Panc1 (cell line): ENCODE measurements at regions not wholly inside any gene's neighbourhood (a gene's known extent, or its start where the extent isn't known, plus 50 kb on each side); places are given as distances from the start of the nearest gene placed in this dataset.

ENCODE experiments used
- ATAC-seq: fragments of 200-7000 bp; cut with Tn5 transposase; 2 replicates; pipeline ENCODE4 v1.9.1; 2020; ENCODE audit warnings: mild to moderate bottlenecking, moderate library complexity
- BruUV-seq: library from RNA; stranded (reverse); fragments of 400-500 nt; replicated peaks from 2 replicates; lab custom pipeline; 2021; lab: Mats Ljungman, UMichigan
- CTCF ChIA-PET: fragments of 300-600 bp; sonication (Branson Sonifier 250); formaldehyde crosslinking; loops from one replicate; lab custom pipeline; 2022; ENCODE audit warnings: antibody characterized with exemption; lab: Charles Lee
- POLR2A ChIA-PET: fragments of 300-600 bp; sonication (Branson Sonifier 250); formaldehyde crosslinking; loops from one replicate; lab custom pipeline; 2022; ENCODE audit warnings: antibody characterized with exemption; lab: Charles Lee
- DNase-seq: peaks from one replicate; pipeline ENCODE4 v3.0.0-alpha.2; 2010; ENCODE audit warnings: low read depth, low spot score
- H3K27ac ChIP-seq: 2 replicates; pipeline ENCODE4 v1.5.1; 2011; ENCODE audit warnings: mild to moderate bottlenecking, low read length, inconsistent platforms
- H3K27me3 ChIP-seq: fragments of 200-500 bp; sonication (Bioruptor generic); 2 replicates; pipeline ENCODE4 v1.6.0; 2014; ENCODE audit warnings: low read length, inconsistent platforms; ENCODE audit not compliant: control insufficient read depth, insufficient read depth
- H3K36me3 ChIP-seq: fragments of 200-500 bp; sonication (Bioruptor generic); 2 replicates; pipeline ENCODE4 v1.5.1; 2014; ENCODE audit warnings: inconsistent platforms, mild to moderate bottlenecking, low read length, moderate library complexity; ENCODE audit not compliant: control insufficient read depth, insufficient read depth
- H3K4me1 ChIP-seq: 2 replicates; pipeline ENCODE4 v1.5.1; 2011; ENCODE audit warnings: inconsistent platforms, mild to moderate bottlenecking, low read length, moderate library complexity; ENCODE audit not compliant: control insufficient read depth, insufficient read depth
- H3K4me3 ChIP-seq, 2 experiments: 2 replicates each; pipeline ENCODE4 v1.5.1; 2011 to 2012; ENCODE audit warnings: low read depth in 2 of 2, low read length in 2 of 2, mild to moderate bottlenecking in 2 of 2, inconsistent platforms in 1 of 2, moderate library complexity in 1 of 2
- H3K9me3 ChIP-seq: fragments of 200-500 bp; sonication (Bioruptor generic); 2 replicates; pipeline ENCODE4 v1.5.1; 2014; ENCODE audit warnings: low read depth, mild to moderate bottlenecking, inconsistent platforms, low read length, moderate library complexity; ENCODE audit not compliant: control insufficient read depth, insufficient read depth
- CTCF ChIP-seq: fragments of 450-650 bp; IDR thresholded peaks from 2 replicates; pipeline ENCODE4 v1.5.1; 2017; ENCODE audit warnings: mild to moderate bottlenecking
- POLR2AphosphoS5 ChIP-seq: IDR thresholded peaks from 2 replicates; pipeline ENCODE4 v1.6.1; 2012; ENCODE audit warnings: mild to moderate bottlenecking, low read depth, low read length, moderate library complexity
- REST ChIP-seq, 2 experiments: IDR thresholded peaks; 2 replicates each; pipeline ENCODE4 v1.6.1; 2011 to 2012; ENCODE audit warnings: low read depth in 2 of 2, control low read depth in 1 of 2, low read length in 1 of 2, mild to moderate bottlenecking in 1 of 2, moderate library complexity in 1 of 2; ENCODE audit not compliant: insufficient read depth in 1 of 2
- SIN3A ChIP-seq: IDR thresholded peaks from 2 replicates; pipeline ENCODE4 v1.6.1; 2012; ENCODE audit warnings: low read depth, mild to moderate bottlenecking, low read length, moderate library complexity, borderline replicate concordance; ENCODE audit not compliant: insufficient read depth
- TCF7L2 ChIP-seq: IDR thresholded peaks from 2 replicates; pipeline ENCODE4 v1.6.1; 2011; ENCODE audit warnings: mild to moderate bottlenecking, low read depth, low read length, inconsistent platforms
- in situ Hi-C: cut with HindIII; loops from 2 replicates; pipeline ENCODE4 v1.10.0; 2016; ENCODE audit warnings: low sequenced_read_pairs, low pct_unique_long_range_greater_than_20kb
- intact Hi-C: fragments of 100-400 bp; cut with micrococcal nuclease; formaldehyde crosslinking; loops from one replicate; pipeline ENCODE4 v1.10.0; 2022; ENCODE audit not compliant: unreplicated experiment

DNA sequence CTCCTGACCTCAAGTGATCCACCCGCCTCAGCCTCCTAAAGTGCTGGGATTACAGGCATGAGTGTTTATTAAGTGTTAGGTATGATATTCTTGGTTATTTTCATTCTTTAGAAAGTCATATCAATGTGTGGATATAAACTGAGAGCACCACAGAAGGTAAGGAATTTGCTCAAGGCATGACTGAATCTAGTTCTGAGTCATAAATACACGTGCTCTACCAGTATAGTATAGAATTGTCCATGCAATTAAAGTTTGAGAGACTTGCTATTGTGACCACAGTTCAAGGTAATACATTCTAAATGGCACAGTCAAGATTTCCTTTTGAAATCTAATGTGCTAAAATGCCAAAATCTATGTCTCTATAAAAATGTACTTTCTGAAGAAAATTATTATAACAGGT, 401.1 kb upstream of the CHRM3 start:
- Histone ChIP-seq H3K4me3 (no peak overlapping the region), H3K27ac (no peak overlapping the region), H3K27me3 (no peaks in the 10 kb centered on the region), H3K9me3 (no peaks in the 10 kb centered on the region), H3K36me3 (no peaks in the 10 kb centered on the region), H3K4me1 (no peaks in the 10 kb centered on the region)
- intact Hi-C loops (no loop called here), in situ Hi-C loops (no loop called here)
- TF ChIP-seq TCF7L2 (no peak), CTCF (no peak), POLR2AphosphoS5 (no peak), REST (IDR thresholded peaks at IDR 0.05; ENCODE audit: insufficient read depth in 1 of 2, low read depth in 2 of 2, low read length in 1 of 2) (no peak), SIN3A (no peak)
- no TSS peak for BruUV-seq
- CTCF ChIA-PET, result no interaction called here
- DNase-seq, result no peak
- ATAC-seq, result no peak
- POLR2A ChIA-PET, result no interaction called here

DNA sequence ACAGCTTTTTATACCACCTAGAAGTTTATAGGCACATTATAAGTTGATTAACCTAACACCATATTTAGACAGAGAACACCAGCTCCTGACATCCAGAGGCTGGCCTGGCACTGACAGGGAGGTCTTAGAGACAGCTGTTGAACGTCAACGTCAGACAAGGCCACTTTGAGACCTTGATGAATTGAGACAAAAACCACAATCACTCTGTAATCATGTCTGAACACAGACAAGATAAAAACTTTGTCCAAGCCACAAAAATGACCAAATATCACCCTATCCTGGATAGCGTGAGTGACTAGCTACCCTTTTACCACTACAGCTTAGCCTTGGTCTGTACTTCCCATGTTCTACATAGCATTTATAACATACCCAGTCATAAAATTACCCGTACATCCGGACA, 403.6 kb upstream of the CHRM3 start:
- intact Hi-C loops (no loop called here), in situ Hi-C loops (no loop called here)
- Histone ChIP-seq H3K9me3 (no peaks in the 10 kb centered on the region), H3K36me3 (no peaks in the 10 kb centered on the region), H3K27me3 (no peaks in the 10 kb centered on the region), H3K4me3 (no peak overlapping the region), H3K27ac (no peak overlapping the region), H3K4me1 (no peaks in the 10 kb centered on the region)
- CTCF ChIA-PET, result no interaction called here
- BruUV-seq, result no TSS peak
- POLR2A ChIA-PET, result no interaction called here
- no peak for TF ChIP-seq SIN3A
- no peak for TF ChIP-seq REST (IDR thresholded peaks at IDR 0.05; ENCODE audit: insufficient read depth in 1 of 2, low read depth in 2 of 2, low read length in 1 of 2)
- TF ChIP-seq POLR2AphosphoS5, result no peak
- ATAC-seq, result no peak
- no peak for DNase-seq
